PFSK-1 (cell line): ENCODE measurements at regions not wholly inside any gene's neighbourhood (a gene's known extent, or its start where the extent isn't known, plus 50 kb on each side); places are given as distances from the start of the nearest gene placed in this dataset.

Experiments used
- FOXP2 ChIP-seq: optimal IDR thresholded peaks from 2 replicates; pipeline ENCODE3; 2011; ENCODE audit warnings: borderline replicate concordance, control low read depth, inconsistent platforms; ENCODE audit not compliant: insufficient read depth; ENCODE audit errors: extremely low read length, extremely low read depth
- POLR2AphosphoS5 ChIP-seq: IDR thresholded peaks from 2 replicates; pipeline ENCODE4 v1.6.1; 2012; ENCODE audit warnings: low read depth, mild to moderate bottlenecking, control low read depth, low read length, moderate library complexity
- SIN3A ChIP-seq: IDR thresholded peaks from 2 replicates; pipeline ENCODE4 v1.6.1; 2012; ENCODE audit warnings: mild to moderate bottlenecking, low read length, moderate library complexity, borderline replicate concordance; ENCODE audit not compliant: insufficient read depth
- TAF1 ChIP-seq: IDR thresholded peaks from 2 replicates; pipeline ENCODE4 v1.6.1; 2012; ENCODE audit warnings: low read length, control low read depth, borderline replicate concordance; ENCODE audit not compliant: insufficient read depth
- TF ChIP-seq, protein P1 (sequence below), 2 experiments: IDR thresholded peaks; 2 replicates each; pipeline versions ENCODE4 v1.6.1 to v1.8.0; 2011 to 2012; ENCODE audit warnings: low read depth in 2 of 2, low read length in 2 of 2, control low read depth in 1 of 2, inconsistent platforms in 1 of 2, mild to moderate bottlenecking in 1 of 2, moderate library complexity in 1 of 2; ENCODE audit not compliant: insufficient read depth in 1 of 2

DNA sequence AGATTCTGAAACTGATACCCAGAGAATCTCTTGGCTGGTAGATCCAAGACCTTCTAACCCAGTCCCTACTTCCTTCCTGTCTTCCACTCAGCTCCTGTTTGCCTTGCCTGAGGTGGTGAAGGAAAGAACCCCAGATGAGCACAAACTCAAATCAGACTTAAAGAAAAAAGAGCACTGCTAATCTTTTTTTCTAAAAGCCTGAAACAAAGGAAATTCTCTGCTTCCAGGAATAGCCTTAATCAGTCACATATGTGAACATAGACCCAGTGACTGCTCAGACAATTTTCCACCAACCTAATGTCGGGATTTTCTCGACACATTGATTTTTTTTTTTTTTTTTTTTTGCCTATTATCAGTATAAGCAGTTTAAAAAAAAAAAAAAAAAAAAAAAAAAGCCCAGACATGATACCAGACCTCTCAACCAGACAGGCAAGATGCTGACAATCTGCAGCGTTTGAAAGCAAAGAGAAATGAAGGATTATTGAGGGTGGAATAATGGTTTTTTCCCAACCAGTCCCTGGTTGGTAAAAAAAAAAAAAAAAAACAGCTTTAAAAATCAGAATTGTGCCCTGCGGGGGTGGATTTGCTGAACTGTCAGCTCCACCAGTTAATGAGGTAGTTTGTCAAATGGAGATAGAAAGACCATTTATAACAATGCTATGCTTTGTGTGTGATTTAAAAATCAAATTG lies 256.8 kb upstream of the RARB start:
- TF ChIP-seq TAF1 (no peak), SIN3A (no peak), POLR2AphosphoS5 (no peak), FOXP2 (no peak)
- TF ChIP-seq, protein P1, sequence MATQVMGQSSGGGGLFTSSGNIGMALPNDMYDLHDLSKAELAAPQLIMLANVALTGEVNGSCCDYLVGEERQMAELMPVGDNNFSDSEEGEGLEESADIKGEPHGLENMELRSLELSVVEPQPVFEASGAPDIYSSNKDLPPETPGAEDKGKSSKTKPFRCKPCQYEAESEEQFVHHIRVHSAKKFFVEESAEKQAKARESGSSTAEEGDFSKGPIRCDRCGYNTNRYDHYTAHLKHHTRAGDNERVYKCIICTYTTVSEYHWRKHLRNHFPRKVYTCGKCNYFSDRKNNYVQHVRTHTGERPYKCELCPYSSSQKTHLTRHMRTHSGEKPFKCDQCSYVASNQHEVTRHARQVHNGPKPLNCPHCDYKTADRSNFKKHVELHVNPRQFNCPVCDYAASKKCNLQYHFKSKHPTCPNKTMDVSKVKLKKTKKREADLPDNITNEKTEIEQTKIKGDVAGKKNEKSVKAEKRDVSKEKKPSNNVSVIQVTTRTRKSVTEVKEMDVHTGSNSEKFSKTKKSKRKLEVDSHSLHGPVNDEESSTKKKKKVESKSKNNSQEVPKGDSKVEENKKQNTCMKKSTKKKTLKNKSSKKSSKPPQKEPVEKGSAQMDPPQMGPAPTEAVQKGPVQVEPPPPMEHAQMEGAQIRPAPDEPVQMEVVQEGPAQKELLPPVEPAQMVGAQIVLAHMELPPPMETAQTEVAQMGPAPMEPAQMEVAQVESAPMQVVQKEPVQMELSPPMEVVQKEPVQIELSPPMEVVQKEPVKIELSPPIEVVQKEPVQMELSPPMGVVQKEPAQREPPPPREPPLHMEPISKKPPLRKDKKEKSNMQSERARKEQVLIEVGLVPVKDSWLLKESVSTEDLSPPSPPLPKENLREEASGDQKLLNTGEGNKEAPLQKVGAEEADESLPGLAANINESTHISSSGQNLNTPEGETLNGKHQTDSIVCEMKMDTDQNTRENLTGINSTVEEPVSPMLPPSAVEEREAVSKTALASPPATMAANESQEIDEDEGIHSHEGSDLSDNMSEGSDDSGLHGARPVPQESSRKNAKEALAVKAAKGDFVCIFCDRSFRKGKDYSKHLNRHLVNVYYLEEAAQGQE (IDR thresholded peaks at IDR 0.05; ENCODE audit: insufficient read depth in 1 of 2, low read depth in 2 of 2, low read length in 2 of 2), result no peak

DNA sequence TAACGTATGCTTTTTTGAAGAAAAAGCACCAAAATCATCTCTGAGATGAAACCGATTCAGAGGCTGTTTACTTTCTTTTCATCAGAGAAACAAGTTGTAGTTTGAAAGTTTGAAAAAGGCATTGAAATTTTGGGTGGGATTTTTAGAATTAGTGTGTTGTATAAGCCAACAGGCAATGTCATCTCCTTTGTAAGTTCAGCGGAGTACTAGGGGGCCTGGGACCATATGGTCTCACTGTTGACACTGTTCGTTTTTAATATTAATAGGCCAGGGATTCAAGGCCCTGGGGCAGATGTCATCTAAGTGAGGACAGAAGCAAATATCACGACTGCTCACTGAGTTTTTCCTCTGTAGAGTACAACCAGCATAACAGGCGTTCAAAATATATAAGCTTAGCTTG lies 256.2 kb upstream of the RARB start:
- TF ChIP-seq TAF1, result no peak

DNA sequence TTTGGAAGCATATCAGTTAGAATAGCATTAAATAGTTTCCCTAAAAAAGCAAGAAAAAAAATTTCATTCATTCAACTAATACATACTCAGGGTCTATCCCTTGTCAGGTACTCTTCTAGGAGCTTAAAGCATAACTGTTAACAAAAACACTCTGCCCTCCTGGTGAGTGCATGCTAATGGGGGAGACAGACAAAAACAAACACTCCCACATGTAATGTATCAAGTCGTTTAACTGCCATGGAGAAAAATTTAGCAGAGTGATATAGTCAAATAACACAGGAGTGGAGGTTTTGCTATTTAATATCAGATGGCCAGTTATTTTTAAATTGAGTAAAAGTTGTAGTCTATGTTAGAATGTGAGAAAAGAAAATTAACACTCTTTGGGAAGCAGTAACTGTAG lies 254.5 kb upstream of the RARB start:
- TF ChIP-seq, protein P1 (IDR thresholded peaks at IDR 0.05; ENCODE audit: insufficient read depth in 1 of 2, low read depth in 2 of 2, low read length in 2 of 2), result no peak
- TF ChIP-seq TAF1, result no peak
- no peak for TF ChIP-seq POLR2AphosphoS5
- TF ChIP-seq SIN3A, result no peak
- TF ChIP-seq FOXP2, result no peak

DNA sequence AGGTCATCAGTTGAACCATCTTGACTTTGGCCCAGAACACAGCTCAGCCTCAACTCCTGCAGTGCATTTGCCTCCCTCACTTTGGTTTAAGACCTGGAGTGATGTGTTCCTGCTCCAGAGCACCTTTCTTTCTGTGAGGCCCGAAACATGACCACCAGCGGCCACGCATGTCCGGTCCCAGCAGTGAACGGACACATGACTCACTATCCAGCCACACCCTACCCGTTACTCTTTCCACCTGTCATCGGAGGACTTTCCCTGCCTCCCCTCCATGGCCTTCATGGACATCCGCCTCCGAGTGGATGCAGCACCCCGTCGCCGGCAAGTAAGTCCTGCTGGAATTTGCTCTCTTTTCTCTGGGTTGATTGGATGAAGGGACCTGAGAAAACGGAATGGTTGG lies 253.8 kb upstream of the RARB start:
- TF ChIP-seq, protein P1 (IDR thresholded peaks at IDR 0.05; ENCODE audit: insufficient read depth in 1 of 2, low read depth in 2 of 2, low read length in 2 of 2), result no peak
- no peak for TF ChIP-seq SIN3A
- no peak for TF ChIP-seq FOXP2
- no peak for TF ChIP-seq TAF1
- TF ChIP-seq POLR2AphosphoS5, result no peak

DNA sequence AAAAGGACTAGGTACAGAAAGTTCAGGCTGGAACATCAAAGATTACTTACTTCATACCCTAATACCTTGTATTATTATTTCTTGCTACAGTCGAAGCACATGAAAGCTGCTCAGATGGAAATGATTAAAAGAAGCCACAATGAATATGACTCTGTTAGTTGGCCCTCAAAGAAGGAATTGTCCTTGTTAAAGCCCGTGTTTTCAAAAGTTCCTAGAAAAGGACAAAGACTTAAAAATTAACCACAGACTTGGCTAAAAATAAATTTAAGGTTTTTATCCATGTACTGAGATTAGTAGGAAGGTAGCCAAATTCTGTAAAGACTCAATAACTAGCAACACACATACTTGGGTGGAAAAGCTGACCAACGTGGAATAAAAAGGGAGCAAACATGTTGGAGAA lies 251.0 kb upstream of the RARB start:
- TF ChIP-seq, protein P1 (IDR thresholded peaks at IDR 0.05; ENCODE audit: insufficient read depth in 1 of 2, low read depth in 2 of 2, low read length in 2 of 2), result no peak
- TF ChIP-seq TAF1 (no peak), FOXP2 (no peak), SIN3A (no peak), POLR2AphosphoS5 (no peak)
